ENCODE measurements at regions not wholly inside any gene's neighbourhood (a gene's known extent, or its start where the extent isn't known, plus 50 kb on each side); places are given as distances from the start of the nearest gene placed in this dataset.
"Not testable (repeated sequence)": the region's sequence is repeated elsewhere in the genome, so short reads cannot be mapped to it uniquely, and the experiment has no call there.

GRCh38 chr2:12010059-12010458, 263.6 kb downstream of the LPIN1 start:
- no peak for ATAC-seq
- no peak for TF ChIP-seq CTCF (IDR thresholded peaks at IDR 0.05)
- intact Hi-C loops (cut with DNase I, micrococcal nuclease), result no loop called here

DNA sequence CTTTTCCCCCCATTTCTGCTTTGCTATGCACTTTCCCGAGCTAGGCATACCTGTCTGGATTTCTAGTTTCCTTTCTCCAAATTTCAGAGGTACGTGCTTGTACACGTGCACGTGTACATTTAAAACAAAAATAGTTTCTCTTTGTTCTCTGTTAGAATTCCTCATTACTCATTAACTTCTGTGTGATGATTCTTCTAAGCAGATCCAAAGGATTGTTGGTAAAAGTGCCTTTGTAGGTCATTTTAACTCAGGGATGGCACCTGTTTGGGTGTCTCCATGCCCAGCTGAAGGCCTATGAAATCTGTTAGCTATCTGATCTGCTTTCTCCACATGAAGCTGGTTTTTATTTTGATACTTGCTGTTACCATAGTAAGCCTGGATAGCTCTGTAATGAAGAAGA, 264.3 kb downstream of the LPIN1 start:
- ATAC-seq (no peak), DNase-seq (no peak)
- no peak for TF ChIP-seq CTCF (IDR thresholded peaks at IDR 0.05)
- intact Hi-C loops (cut with DNase I, micrococcal nuclease), result no loop called here
- H3K36me3 ChIP-seq (ENCODE audit: low read depth), result no peaks in the 10 kb centered on the region
- H3K9me3 ChIP-seq, result no peaks in the 10 kb centered on the region
- H3K4me3 ChIP-seq, result no peak overlapping the region
- H3K4me1 ChIP-seq (ENCODE audit: low read depth), result no peaks in the 10 kb centered on the region

More at GRCh38 chr2:12010059-12010458, 263.6 kb downstream of the LPIN1 start:
- DNase-seq, result no peak
- H3K4me1 ChIP-seq (ENCODE audit: low read depth), result no peaks in the 10 kb centered on the region
- H3K36me3 ChIP-seq (ENCODE audit: low read depth), result no peaks in the 10 kb centered on the region
- H3K9me3 ChIP-seq, result no peaks in the 10 kb centered on the region
- H3K4me3 ChIP-seq, result no peak overlapping the region

DNA sequence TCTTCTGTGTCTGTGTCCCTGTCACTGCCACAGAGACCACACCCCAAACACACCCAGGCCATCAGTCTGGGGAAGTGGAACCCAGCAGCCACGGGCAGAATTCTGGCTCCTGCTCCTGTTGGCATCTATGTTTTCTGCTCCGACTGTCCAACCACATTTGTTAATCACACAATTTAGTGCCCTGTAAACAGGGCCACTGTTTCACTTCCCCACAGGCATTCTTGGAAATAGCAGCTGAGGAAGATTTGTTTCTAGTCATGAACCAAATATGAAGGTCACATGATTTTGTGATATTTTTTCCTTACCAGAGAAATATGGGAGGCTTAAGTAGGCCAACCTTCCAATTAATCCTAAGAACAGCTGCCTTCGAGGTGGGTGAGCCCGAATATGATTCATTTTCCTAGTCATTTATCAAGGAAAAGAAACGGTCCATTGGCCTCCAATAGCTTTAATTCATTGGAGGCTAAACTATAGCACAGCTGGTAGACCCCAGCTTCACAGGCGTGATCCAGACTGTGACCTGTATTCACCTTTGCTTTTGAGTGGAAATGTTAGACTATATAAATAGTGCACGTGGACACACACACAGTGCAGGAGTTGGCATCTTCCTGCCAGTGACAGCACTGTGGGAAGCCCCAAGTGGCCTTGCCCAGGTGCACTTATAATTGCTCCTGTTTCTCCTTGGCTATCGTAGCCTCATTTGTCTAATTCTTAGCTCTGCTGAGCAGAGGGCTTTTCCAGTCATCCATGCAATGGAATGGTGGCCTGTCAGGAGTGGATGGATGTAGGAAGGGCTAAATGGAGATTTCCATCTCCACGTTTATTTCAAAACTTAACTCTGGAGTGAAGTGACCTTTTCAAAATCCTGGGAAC, 267.9 kb downstream of the LPIN1 start:
- intact Hi-C loops (cut with DNase I, micrococcal nuclease), result no loop called here
- no peak for DNase-seq
- Histone ChIP-seq H3K4me3 (no peak overlapping the region), H3K4me1 (ENCODE audit: low read depth) (no peaks in the 10 kb centered on the region), H3K9me3 (no peaks in the 10 kb centered on the region), H3K36me3 (ENCODE audit: low read depth) (no peaks in the 10 kb centered on the region)
- no peak for ATAC-seq
- TF ChIP-seq CTCF (IDR thresholded peaks at IDR 0.05), result no peak

DNA sequence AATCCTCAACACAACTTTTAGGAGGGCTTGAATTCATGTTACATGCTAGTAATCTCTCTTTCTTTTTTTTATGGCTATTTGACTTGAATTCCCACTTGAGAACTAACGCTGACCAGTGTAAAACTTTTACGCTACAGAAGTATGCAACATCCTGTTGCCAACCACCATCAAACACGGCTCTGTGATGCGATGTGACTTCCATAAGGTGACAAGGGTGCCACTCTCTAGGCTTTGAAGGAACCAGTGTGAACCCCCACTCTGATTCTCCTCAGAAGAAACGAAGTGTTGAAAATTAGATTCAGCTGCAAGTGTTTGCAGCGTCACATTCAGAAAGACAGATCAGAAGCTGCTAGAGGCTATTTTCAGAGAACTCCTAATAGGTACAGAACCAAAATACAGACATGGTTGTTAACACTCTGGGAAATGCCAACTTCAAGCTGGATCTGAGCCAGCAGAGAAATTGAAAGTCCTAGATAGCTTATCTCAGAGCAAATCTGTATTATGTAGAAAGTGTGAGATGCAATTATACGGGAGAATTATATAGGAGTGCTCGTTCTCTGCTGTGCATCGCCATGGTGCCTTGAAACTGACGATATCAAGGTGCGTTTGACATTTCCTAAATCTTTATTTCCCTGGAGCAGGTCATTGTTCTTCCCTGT, 271.2 kb downstream of the LPIN1 start:
- peaks cover 16% of the 10 kb centered on the region for H3K9me3 ChIP-seq
- intact Hi-C loops (cut with DNase I, micrococcal nuclease), result no loop called here
- ATAC-seq (no peak), DNase-seq (no peak)
- H3K36me3 ChIP-seq (ENCODE audit: low read depth), result no peaks in the 10 kb centered on the region
- TF ChIP-seq CTCF (IDR thresholded peaks at IDR 0.05), result no peak
- no peak overlapping the region for H3K4me3 ChIP-seq
- H3K4me1 ChIP-seq (ENCODE audit: low read depth), result no peaks in the 10 kb centered on the region

GRCh38 chr2:12018726-12019125, 272.3 kb downstream of the LPIN1 start:
- H3K36me3 ChIP-seq (ENCODE audit: low read depth); H3K4me3 ChIP-seq; ATAC-seq; intact Hi-C loops (cut with DNase I, micrococcal nuclease); DNase-seq; H3K4me1 ChIP-seq (ENCODE audit: low read depth): not testable (repeated sequence)
- H3K9me3 ChIP-seq, result peaks cover 16% of the 10 kb centered on the region

DNA sequence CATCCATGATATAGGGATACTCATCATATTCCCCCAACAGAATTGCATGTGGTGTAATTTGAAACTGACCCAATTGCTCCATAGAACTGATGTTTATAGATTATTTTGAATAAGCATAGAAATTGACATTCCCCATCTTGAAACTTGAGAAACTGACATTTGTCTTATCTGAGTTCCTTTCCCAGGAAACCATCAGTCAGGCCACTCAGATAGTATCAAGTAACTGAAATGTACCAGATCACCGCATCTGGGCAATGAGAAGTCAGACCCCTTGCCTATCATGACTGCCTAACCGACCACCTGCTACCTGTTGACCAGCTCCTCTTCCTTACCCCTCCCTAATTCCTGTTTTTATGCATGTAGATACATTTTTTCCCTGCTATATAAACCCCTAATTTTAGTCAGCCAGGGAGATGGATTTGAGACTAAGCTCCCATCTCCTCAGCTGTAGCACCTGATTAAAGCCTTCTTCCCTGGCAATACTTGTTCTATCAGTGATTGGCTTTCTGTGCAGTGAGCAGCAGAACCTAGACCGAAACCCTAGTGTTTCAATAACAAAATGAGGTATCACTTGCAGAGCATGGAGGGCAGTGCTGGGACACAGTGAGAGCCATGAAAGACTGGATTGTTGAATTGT, 274.5 kb downstream of the LPIN1 start:
- no peak for ATAC-seq
- peaks cover 16% of the 10 kb centered on the region for H3K9me3 ChIP-seq
- TF ChIP-seq CTCF (IDR thresholded peaks at IDR 0.05), result no peak
- DNase-seq, result no peak
- no peak overlapping the region for H3K4me3 ChIP-seq
- H3K36me3 ChIP-seq (ENCODE audit: low read depth), result no peaks in the 10 kb centered on the region
- H3K4me1 ChIP-seq (ENCODE audit: low read depth), result no peaks in the 10 kb centered on the region
- intact Hi-C loops (cut with DNase I, micrococcal nuclease), result no loop called here

GRCh38 chr2:12024197-12024907, 277.9 kb downstream of the LPIN1 start:
- DNase-seq; H3K4me3 ChIP-seq; ATAC-seq; H3K36me3 ChIP-seq (ENCODE audit: low read depth); H3K4me1 ChIP-seq (ENCODE audit: low read depth); intact Hi-C loops (cut with DNase I, micrococcal nuclease): not testable (repeated sequence)
- peaks cover 16% of the 10 kb centered on the region for H3K9me3 ChIP-seq

Measured in mucosa of descending colon (tissue), 3 donors.